ENCODE measurements at regions not wholly inside any gene's neighbourhood (a gene's known extent, or its start where the extent isn't known, plus 50 kb on each side); places are given as distances from the start of the nearest gene placed in this dataset.

GRCh38 chr9:2489838-2490314 lies 131.7 kb upstream of the VLDLR start:
- TF ChIP-seq CTCF (conservative IDR thresholded peaks at IDR 0.05; ENCODE audit: low read length) (no peak), EZH2phosphoT487 (IDR thresholded peaks at IDR 0.05; ENCODE audit: borderline replicate concordance) (no peak)

Data from Loucy (cell line).